ENCODE measurements at regions not wholly inside any gene's neighbourhood (a gene's known extent, or its start where the extent isn't known, plus 50 kb on each side); places are given as distances from the start of the nearest gene placed in this dataset.

DNA sequence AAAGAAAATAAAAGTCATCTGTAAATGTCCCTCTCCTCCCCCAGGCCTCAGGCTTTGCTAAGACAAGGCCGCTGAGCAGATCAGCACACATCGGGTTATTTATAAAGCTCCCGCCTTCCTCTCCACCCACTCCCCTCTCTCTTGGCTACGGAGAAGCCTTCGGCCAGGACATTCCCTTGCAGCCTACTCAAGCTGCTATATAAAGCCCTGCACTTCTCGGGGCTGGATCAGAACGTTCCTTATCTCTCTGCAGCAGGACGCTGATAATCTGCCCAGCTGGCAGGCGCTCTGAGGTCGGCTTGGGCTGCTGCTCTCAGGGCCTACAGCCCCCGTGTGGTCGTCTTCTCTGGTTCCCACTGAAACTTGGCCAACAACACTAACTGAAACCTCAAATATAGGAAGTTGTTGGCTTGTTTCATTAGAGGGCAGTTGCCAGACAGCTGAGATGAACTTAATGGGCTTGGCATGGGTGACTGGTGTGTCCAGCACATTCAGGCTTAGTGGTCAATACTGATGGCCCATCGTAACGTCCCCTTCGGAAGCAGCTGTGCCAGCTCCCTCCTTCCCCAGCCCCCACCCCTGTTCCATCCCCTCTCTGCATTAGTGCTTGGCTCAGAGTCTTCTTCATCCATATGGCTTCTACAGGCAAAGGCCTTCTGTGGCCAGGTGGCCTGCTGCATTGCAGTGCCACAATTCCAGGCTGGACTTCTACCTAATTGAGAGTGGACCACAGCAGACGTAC is 64.6 kb downstream of the IER5 start:
- DNase-seq, result peak; percentile 59 to 64
- Histone ChIP-seq H3K27ac (peak overlapping the region; percentile 6 to 60 (median 53)), H3K36me3 (no peaks in the 10 kb centered on the region), H3K27me3 (no peaks in the 10 kb centered on the region), H3K9me3 (no peaks in the 10 kb centered on the region), H3K4me1 (peaks cover 3 to 14% of the 10 kb centered on the region in 2 donors), H3K4me3 (replicated peaks in 1 of 3) (no peak overlapping the region)
- intact Hi-C loops (cut with DNase I), result no loop called here
- 22 to 27% methylated on average over 16 of the region's 16 CpGs for WGBS, 2 donors
- TF ChIP-seq POLR2A (IDR thresholded peaks at IDR 0.05), result peak in 1 of 2 donors; percentile 38
- TF ChIP-seq, protein P1, sequence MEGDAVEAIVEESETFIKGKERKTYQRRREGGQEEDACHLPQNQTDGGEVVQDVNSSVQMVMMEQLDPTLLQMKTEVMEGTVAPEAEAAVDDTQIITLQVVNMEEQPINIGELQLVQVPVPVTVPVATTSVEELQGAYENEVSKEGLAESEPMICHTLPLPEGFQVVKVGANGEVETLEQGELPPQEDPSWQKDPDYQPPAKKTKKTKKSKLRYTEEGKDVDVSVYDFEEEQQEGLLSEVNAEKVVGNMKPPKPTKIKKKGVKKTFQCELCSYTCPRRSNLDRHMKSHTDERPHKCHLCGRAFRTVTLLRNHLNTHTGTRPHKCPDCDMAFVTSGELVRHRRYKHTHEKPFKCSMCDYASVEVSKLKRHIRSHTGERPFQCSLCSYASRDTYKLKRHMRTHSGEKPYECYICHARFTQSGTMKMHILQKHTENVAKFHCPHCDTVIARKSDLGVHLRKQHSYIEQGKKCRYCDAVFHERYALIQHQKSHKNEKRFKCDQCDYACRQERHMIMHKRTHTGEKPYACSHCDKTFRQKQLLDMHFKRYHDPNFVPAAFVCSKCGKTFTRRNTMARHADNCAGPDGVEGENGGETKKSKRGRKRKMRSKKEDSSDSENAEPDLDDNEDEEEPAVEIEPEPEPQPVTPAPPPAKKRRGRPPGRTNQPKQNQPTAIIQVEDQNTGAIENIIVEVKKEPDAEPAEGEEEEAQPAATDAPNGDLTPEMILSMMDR (IDR thresholded peaks at IDR 0.05), result peak in 2 of 6 experiments; percentile 14 to 16

DNA sequence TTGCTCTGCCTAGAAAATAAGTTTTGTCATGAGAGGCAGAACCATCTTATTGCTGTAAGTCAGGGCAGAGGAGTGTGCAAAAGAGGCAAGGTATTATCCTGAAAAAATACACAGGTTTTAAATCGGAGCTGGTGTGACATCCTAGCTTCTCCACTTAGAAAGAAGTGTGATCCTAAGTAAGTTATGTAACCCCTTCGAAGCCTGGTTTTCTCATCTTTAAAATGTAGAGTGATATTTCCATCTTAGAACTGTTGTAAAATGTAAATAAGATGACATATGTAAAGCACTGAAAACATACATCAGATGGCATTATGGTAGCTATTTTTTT is 65.1 kb downstream of the IER5 start:
- no peak for TF ChIP-seq POLR2A (IDR thresholded peaks at IDR 0.05)
- TF ChIP-seq, protein P1 (IDR thresholded peaks at IDR 0.05), result no peak
- intact Hi-C loops (cut with DNase I), result no loop called here
- no peaks in the 10 kb centered on the region for H3K36me3 ChIP-seq
- H3K27ac ChIP-seq, result peak overlapping the region in 1 of 3 donors; percentile 15
- no peaks in the 10 kb centered on the region for H3K9me3 ChIP-seq
- WGBS, 2 donors, result 84 to 85% methylated on average over 2 of the region's 2 CpGs
- no peak overlapping the region for H3K4me3 ChIP-seq (replicated peaks in 1 of 3)
- H3K27me3 ChIP-seq, result no peaks in the 10 kb centered on the region
- DNase-seq, result no peak
- peaks cover 3 to 14% of the 10 kb centered on the region in 2 donors for H3K4me1 ChIP-seq

DNA sequence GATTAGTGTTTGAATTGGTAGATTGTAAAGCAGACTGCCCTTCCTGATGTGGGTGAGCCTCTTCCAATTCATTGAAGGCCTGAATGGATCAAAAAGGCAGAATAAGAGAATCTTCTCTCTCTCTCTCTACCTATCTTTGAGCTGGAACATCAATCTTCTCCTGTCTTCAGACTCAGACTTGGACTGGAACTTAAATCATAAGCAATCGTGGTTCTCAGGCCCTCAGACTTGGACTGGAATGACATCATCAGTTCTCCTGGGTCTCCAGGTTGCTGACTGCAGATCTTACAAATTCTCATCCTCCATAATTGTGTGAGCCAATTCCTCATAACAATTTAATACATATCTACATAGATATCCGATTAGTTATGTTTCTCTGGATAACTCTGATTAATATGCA is 66.8 kb downstream of the IER5 start:
- Histone ChIP-seq H3K9me3 (no peaks in the 10 kb centered on the region), H3K4me3 (replicated peaks in 1 of 3) (no peak overlapping the region), H3K4me1 (peaks cover 3 to 14% of the 10 kb centered on the region in 2 donors), H3K27me3 (no peaks in the 10 kb centered on the region), H3K27ac (no peak overlapping the region), H3K36me3 (no peaks in the 10 kb centered on the region)
- 79 to 96% methylated on average over 2 of the region's 2 CpGs for WGBS, 2 donors
- TF ChIP-seq, protein P1 (IDR thresholded peaks at IDR 0.05), result no peak
- TF ChIP-seq POLR2A (IDR thresholded peaks at IDR 0.05), result no peak
- intact Hi-C loops (cut with DNase I), result no loop called here
- no peak for DNase-seq

DNA sequence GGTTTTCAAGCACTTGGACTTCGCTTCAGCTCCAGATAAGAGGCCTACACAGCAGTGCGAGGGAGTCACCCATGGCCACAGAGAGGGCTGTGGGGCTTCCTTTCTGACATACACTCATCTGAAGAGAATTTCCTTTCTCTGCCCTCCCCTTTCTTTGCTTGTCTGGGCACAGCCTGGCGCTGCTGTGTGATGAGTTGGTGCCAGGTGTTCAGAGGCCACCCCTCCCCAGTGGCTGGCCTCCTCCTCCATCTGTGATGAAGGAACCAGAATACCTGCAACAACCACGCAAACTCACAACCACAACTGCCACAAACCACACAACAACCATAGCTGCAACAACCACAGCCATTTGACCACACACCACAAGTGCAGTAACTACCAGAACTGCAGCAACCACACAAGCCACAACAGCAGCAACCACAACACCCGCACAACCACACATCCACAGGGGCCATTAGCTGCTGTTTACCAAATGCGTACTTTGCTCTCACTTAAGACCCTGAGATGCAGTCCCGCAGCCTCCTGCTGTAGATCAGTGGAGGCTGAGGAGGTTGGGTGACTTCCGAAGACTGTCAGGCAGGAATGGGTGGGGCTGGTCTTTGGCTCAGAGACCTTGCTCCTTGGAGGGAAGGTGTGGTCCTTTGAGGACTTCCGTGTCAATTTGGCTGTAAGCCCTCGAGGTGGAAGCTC is 71.1 kb downstream of the IER5 start:
- Histone ChIP-seq H3K36me3 (no peaks in the 10 kb centered on the region), H3K27ac (no peak overlapping the region), H3K27me3 (no peaks in the 10 kb centered on the region), H3K4me3 (replicated peaks in 1 of 3) (no peak overlapping the region), H3K4me1 (no peaks in the 10 kb centered on the region), H3K9me3 (no peaks in the 10 kb centered on the region)
- no peak for DNase-seq
- no peak for TF ChIP-seq POLR2A (IDR thresholded peaks at IDR 0.05)
- TF ChIP-seq, protein P1 (IDR thresholded peaks at IDR 0.05), result no peak
- WGBS, 2 donors, result 72 to 81% methylated on average over 7 to 10 of the region's 10 CpGs
- intact Hi-C loops (cut with DNase I), result no loop called here

DNA sequence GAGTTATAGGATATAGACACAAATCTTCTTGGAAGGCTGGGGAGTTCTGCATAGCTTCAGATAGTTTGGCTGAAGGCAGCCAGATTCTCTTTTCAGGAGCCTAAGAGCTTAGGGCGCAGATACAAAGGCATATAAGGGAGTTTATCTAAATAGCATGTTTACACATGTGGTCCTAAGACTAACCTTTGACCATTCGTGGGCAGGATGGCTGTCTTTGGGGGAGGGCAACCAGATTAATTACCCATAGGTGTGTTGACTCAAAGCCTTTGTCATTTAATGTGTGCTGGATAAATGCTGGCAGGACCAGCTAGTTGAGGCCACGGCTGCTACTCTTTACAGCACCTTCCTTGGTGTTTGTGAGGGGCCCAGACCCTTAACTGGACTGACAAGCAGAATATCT is 71.8 kb downstream of the IER5 start:
- H3K9me3 ChIP-seq, result no peaks in the 10 kb centered on the region
- 90 to 93% methylated on average over 3 of the region's 3 CpGs for WGBS, 2 donors
- no peak for DNase-seq
- H3K4me3 ChIP-seq (replicated peaks in 1 of 3), result no peak overlapping the region
- H3K27ac ChIP-seq, result no peak overlapping the region
- no peak for TF ChIP-seq POLR2A (IDR thresholded peaks at IDR 0.05)
- TF ChIP-seq, protein P1 (IDR thresholded peaks at IDR 0.05), result no peak
- H3K36me3 ChIP-seq, result no peaks in the 10 kb centered on the region
- no peaks in the 10 kb centered on the region for H3K27me3 ChIP-seq
- intact Hi-C loops (cut with DNase I), result no loop called here
- no peaks in the 10 kb centered on the region for H3K4me1 ChIP-seq

All from thyroid gland (tissue), 4 donors.